GM19372 (cell line): ENCODE measurements at regions not wholly inside any gene's neighbourhood (a gene's known extent, or its start where the extent isn't known, plus 50 kb on each side); places are given as distances from the start of the nearest gene placed in this dataset.

Source experiments
- ATAC-seq: cut with Tn5 transposase; IDR thresholded peaks from one replicate; pipeline ENCODE4 v1.9.1; 2021; ENCODE audit warnings: mild to moderate bottlenecking, low read depth, moderate library complexity; ENCODE audit not compliant: unreplicated experiment

- ATAC-seq, result no peak
Observed at GRCh38 chr13:55366676-55367075, 1774.0 kb upstream of the PRR20A start.

GRCh38 chr13:55394470-55394869, 1746.2 kb upstream of the PRR20A start:
- ATAC-seq, result no peak

- no peak for ATAC-seq
Observed at GRCh38 chr13:55402870-55403269, 1737.8 kb upstream of the PRR20A start.

- no peak for ATAC-seq
Observed at GRCh38 chr13:55403887-55404487, 1736.7 kb upstream of the PRR20A start.

DNA sequence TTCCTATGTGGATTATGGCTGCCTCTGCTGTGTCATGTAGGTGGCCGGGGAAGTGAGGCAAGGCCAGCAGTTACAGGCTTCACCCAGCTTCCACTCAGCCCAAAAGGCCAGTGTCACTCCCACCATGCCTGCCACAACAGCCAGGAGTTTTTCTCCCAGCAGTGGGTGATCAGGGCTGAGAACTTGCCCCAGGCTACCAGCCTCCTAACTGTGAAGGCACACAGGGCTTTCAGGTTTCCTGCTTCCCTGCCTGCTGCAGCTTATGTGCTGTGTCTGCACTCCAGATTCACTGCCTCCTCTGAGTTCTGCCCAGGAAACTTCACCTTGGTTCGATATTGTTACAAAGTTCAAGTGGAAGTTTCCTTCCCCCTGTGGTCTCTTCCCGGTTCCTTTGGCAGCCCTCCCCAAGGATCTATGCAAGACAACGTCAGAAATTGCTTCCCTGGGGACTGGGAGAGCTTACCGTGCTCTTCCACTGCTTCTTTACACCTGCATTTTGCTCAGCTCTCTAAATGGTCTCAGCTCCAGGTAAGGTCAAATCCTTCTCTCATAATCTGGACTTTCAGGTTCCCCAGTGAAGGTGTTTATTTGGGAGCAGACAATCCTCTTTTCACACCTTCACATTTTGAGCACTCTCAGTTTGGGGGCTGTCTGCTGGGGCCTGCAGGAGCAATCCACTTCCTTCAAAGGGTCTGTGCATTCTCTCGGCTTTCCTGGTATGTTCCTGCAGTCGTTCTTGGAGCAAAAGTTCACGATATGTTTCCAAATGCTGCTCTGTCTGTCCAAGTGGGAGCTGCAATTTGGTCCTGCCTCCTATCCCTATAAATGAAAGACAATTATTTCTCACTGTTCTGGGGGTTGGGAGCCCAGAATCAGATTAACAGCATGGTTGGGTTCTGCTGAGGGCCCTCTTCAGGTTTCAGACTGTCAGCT, 1730.1 kb upstream of the PRR20A start:
- no peak for ATAC-seq

DNA sequence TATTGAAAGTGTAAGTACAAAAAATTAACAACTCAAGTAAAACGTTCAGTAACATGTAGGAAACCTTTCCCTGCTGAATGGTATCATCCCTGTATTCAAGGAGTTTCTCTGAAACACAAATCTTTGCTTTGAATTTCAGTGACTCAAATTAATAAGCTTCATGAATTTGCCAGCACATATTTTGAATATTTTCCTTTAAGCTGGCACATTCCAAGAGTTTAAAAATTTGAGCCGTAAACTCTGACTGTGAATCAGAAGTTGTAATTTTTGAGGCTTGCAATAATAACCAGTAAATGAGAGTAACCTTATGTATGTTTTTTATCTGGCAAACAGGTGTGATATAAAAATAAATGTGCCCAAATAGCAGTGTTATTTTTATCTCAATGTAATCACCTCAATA, 1722.6 kb upstream of the PRR20A start:
- no peak for ATAC-seq

GRCh38 chr13:55432814-55433213, 1707.9 kb upstream of the PRR20A start:
- no peak for ATAC-seq

DNA sequence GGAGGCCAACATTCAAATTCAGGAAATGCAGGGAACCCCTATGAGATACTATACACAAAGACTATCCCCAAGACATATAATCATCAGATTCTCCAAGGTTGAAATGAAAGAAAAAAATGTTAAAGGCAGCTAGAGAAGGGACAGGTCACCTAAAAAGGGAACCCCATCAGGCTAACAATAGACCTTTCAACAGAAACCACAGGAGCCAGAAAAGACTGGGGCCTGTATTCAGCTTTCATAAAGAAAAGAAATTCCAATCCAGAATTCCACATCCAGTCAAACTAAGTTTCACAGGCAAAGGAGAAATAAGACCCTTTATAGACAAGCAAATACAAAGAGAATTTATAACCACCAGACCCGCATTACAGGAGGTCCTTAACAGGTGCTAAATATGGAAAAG, 1703.6 kb upstream of the PRR20A start:
- ATAC-seq, result no peak

DNA sequence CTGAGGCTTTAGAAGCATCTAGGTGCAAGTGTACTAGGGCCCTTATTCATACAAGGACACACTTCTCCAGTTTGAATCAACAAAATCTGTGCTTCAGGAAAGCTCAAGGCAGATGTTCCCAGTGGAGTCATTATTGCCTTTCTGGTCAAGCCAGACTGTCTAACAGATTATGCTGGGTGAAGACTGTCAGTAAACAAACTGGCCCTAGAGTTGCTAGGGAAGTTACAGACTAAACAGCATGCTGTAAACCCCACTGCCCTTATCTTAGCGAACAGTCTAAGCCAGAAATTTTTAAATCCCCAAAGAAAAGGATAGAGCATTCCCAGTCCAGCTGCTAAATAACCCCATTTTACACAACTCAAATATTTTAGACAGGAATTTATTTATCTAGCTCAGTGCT, 1701.3 kb upstream of the PRR20A start:
- ATAC-seq, result no peak

- no peak for ATAC-seq
Observed at GRCh38 chr13:55440465-55441085, 1700.1 kb upstream of the PRR20A start.

GRCh38 chr13:55464222-55464621, 1676.5 kb upstream of the PRR20A start:
- ATAC-seq, result no peak

DNA sequence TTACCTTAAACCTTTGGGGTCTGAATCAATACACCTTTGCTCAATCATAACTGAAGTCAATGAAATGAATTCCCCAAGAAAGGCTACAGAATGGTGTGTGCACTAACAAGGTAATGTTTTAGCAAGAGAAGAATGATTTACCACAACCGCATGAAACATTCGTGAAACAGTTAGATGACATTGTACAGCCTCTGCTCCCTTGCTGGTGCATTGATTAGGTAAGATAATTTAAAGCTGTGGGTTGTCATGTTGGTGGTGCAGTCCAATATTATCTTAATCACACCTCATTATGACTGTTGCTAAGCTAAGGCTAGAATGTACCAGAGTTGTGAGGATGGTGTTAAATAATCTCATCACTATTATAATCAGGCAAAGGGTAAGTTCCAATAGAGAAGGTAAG, 1673.2 kb upstream of the PRR20A start:
- ATAC-seq, result no peak

DNA sequence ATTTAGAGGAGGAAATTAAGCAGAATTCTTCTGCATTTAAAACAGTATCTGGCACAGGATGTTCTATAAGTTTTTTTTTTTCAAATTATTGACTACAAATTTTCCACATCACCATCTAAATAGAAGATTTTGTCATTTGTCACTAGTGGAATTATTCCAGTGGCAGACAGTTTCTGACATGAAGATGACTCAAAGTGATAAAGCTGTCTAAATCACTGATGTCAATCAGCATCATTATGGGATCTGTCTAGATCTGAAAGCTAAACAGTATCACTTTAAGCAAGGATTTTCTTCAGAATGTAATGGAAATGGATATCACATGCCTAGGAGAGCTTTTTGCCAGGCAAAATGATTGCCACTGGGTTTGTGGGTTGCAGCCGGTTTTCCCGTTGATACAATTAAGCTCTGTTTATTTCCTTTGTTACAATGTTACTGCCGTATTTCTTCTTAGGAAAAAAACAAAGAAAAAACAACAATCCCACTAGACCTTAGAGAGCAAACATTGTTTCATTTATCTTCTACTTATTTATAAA, 1657.0 kb upstream of the PRR20A start:
- no peak for ATAC-seq

GRCh38 chr13:55493297-55493696, 1647.4 kb upstream of the PRR20A start:
- no peak for ATAC-seq

DNA sequence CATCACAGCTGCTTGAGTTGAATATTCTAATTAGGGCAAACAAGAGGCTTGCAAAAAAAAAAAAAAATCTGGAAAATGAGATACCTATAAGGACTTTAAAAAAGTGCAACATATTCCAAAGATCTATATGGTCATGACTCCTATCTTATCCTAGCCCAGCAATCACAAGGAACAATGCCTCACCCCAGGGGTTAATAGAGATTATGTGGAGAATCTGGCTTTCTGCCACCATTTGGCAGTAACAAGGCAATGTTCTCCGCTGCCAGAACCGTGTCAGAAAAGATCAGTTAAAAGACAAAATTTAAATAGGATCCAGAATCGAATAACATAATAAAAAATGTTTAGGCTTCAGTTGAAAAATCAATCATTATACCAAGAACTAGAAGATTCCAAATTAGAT, 1643.2 kb upstream of the PRR20A start:
- ATAC-seq, result no peak

DNA sequence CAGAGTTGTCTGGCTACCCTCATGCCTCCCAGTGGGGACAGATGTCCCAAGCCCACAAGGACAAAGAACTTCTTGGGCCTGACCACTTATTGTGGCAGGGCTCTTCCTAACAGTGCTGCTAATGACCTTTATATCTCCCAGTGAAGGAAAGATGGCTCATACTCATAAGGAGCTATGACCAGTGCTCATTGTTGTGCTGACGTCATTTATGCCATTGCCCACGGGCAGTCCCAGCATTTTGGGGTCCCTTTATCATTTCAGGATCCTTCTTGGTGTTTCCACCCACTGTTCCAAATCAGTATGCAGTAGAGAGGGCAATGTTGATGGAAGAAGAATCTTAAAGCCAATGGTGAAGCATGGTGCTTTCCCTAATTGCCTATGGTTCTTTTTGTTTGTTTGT, 1640.0 kb upstream of the PRR20A start:
- no peak for ATAC-seq

DNA sequence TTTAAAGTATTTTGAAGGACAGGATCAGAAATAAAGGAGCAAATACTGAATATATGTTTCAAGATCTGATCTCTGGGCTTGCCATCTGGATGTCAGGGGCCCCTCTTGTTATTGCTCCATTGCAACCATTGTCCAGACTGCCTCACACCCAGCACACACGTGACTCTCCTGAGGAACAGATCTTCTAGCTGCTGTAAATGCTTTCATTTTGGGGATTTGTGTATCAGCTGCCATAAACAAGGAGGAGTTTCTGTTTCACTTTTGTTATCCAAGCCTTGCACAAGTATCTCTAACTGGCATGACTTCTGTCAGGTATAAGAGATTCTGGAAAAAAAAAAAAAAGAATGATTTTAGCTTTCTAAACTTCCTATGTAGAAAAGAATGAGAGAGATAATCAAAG, 1624.1 kb upstream of the PRR20A start:
- no peak for ATAC-seq

GRCh38 chr13:55517312-55517711, 1623.4 kb upstream of the PRR20A start:
- no peak for ATAC-seq

DNA sequence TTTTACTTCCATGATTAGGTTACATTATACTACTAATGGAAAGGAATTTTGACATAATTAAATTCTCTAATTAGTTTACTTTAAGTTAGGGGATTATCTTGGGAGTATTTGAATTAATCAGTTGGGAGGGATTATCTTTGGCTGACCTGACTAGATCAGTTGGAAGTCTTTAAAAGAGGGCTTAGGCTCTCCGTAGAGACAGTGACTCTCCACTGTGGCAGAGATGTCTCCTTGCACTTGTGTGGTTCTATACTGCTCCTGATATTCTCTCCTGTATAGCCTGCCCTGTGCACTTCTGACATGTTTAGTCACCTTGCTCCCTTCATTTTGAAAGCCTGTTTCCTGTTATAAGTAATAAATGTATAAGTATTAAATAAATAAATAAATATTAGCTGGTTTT, 1612.3 kb upstream of the PRR20A start:
- ATAC-seq, result no peak

DNA sequence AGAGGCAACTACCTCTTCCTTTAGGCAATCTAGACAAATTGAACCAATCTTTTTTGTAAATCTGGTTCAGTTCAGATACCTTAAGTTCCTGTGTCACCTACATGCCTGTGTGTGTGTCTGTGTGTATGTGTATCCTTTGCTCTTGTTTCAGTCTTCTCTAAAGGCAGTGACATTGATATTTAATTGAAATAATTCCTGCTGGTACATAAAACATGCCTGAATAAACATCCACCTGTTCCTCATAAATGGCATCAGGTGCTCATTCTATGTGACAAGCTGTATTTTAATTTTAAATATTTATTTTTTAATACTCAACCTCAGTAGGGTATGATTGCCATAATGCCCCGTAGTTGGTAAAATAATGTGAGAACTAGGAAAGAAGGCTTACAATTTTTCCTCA, 1606.4 kb upstream of the PRR20A start:
- no peak for ATAC-seq

DNA sequence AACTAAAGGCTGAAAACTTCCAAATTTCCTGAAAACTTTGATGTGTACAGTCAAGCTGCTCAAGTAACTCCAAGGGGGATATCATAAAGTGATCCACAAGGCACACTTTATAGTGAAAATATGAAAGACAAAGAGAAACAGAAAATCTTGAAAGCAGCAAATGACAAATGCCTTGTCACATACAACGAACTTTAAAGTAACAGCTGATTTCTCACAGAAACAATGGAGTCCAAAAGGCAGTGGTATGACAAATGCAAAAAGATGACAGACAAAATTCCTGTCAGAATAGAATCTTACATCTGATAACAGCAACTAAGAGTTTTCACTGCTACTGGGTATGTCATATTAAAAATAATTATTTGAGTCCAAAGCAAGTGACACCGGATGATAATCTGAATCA, 1602.3 kb upstream of the PRR20A start:
- no peak for ATAC-seq
